ENCODE measurements at regions not wholly inside any gene's neighbourhood (a gene's known extent, or its start where the extent isn't known, plus 50 kb on each side); places are given as distances from the start of the nearest gene placed in this dataset.
"Not testable (repeated sequence)": the region's sequence is repeated elsewhere in the genome, so short reads cannot be mapped to it uniquely, and the experiment has no call there.

DNA sequence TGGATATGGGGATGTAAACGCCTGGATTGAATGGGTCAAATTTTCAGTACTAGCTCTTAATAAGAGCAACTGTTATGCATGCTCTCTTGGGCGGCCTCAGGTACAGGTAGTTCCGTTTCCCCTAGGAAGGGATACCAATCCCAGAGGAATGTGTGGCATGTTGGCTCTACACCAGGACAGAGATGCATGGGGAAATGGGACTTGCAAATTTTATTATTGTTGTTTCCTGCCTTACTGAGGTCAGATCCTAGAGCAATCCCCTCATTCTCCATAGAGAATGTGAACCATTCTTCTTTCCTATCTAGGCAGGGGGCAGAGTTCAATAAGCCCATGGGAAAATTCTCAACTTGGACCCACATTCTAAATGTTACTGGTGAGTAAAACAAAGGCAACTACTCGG lies 361.8 kb upstream of the FGF16 start:
- TF ChIP-seq, protein P1, sequence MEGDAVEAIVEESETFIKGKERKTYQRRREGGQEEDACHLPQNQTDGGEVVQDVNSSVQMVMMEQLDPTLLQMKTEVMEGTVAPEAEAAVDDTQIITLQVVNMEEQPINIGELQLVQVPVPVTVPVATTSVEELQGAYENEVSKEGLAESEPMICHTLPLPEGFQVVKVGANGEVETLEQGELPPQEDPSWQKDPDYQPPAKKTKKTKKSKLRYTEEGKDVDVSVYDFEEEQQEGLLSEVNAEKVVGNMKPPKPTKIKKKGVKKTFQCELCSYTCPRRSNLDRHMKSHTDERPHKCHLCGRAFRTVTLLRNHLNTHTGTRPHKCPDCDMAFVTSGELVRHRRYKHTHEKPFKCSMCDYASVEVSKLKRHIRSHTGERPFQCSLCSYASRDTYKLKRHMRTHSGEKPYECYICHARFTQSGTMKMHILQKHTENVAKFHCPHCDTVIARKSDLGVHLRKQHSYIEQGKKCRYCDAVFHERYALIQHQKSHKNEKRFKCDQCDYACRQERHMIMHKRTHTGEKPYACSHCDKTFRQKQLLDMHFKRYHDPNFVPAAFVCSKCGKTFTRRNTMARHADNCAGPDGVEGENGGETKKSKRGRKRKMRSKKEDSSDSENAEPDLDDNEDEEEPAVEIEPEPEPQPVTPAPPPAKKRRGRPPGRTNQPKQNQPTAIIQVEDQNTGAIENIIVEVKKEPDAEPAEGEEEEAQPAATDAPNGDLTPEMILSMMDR (IDR thresholded peaks at IDR 0.05; ENCODE audit: low read depth, low read length, missing control alignments) = no peak
- no peak overlapping the region for H3K4me3 ChIP-seq (ENCODE audit: low read depth, low read length)
- no peak for DNase-seq (ENCODE audit: low read depth)

DNA sequence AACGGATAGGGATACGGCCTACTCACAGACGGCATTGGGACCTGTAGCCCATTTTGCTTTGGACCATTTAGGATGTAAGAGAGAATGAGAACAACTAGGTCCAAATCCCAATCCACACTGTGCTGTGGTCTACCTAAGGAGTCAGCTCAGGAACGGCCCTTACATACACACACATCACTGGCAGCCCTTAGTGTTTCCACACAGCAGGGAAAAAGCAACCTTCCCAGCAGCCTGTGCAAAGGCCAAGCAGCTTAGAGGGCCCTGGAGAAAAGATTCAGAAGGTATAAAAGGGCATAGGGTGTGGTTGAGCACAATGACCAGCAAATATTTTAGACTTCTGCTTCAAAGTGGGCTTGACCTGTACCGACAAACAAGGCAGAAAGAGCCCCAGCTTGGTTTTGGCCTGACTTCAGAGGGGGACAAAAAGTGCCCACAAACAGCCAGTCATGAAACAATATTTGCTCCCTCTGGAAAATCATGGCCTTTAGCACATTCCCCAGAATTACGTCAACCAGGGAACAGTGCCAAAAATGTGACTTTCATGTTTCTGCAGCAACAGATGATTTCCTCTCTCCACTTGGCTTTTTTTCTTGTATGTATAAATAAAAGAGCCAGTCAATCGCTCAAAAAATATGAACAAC lies 359.5 kb upstream of the FGF16 start:
- TF ChIP-seq, protein P1 (IDR thresholded peaks at IDR 0.05; ENCODE audit: low read depth, low read length, missing control alignments) = no peak
- no peak for DNase-seq (ENCODE audit: low read depth)
- H3K4me3 ChIP-seq (ENCODE audit: low read depth, low read length) = no peak overlapping the region

DNA sequence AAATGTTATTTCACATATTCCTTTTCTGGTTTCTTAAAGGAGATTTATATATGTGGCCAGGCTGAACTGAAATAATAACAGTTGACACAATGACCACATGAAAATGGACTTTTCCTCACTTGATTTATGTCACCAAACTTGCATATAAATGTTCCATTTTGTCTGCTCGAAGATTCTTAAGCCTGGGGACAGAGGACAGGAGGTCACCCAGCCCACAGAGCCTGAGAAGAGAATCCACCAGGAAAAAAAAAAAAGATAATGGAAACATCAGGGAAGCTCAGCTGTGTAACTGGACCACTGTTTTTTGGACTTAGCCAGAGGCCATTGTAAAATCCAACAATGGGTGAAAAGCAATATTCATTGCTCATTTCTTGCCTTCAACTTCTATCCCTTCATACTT lies 359.0 kb upstream of the FGF16 start:
- H3K4me3 ChIP-seq (ENCODE audit: low read depth, low read length) = no peak overlapping the region
- TF ChIP-seq, protein P1 (IDR thresholded peaks at IDR 0.05; ENCODE audit: low read depth, low read length, missing control alignments) = no peak
- DNase-seq (ENCODE audit: low read depth) = no peak

DNA sequence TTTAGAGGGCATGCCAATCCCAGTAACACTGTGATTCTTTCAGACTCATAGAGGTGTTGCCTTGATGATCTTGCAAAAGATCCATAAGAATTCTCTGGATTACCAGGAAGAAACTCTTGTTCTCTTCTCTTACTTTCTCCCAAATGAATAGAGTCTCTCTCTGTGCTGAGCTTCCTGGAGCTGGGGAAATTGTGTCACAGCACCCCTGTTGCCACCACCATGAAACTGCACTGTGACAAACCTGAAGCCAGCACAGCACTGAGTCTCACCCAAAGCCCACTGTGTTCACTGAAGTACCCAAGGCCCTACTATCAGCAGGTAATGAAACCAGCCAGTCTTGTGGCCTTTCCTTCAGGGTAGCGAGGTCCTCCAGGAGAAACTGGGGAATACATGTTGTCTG lies 332.7 kb upstream of the FGF16 start:
- TF ChIP-seq, protein P1 (IDR thresholded peaks at IDR 0.05; ENCODE audit: low read depth, low read length, missing control alignments) = no peak
- DNase-seq (ENCODE audit: low read depth) = no peak

DNA sequence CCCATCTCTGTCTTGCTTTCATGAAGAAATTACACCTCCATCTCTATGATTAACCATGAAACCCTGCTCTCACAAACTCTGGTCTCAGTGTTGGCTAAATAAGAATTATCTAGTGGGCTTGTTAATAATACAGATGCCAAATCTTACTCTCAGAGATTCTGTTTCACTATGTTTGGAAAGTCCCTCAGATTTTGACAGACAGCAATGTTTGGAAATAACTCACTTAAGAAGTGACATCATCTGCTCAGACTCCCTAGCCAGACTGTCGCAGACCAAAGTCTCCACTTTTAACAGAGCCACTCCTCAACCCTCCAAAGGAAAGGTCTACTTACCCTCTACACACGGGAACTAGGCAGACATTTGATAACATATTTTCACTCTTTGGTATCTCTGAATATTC lies 328.5 kb upstream of the FGF16 start:
- DNase-seq (ENCODE audit: low read depth) = no peak
- TF ChIP-seq, protein P1 (IDR thresholded peaks at IDR 0.05; ENCODE audit: low read depth, low read length, missing control alignments) = no peak
- no peak overlapping the region for H3K4me3 ChIP-seq (ENCODE audit: low read depth, low read length)

More for the DNA sequence above, 332.7 kb upstream of the FGF16 start:
- no peak overlapping the region for H3K4me3 ChIP-seq (ENCODE audit: low read depth, low read length)

DNA sequence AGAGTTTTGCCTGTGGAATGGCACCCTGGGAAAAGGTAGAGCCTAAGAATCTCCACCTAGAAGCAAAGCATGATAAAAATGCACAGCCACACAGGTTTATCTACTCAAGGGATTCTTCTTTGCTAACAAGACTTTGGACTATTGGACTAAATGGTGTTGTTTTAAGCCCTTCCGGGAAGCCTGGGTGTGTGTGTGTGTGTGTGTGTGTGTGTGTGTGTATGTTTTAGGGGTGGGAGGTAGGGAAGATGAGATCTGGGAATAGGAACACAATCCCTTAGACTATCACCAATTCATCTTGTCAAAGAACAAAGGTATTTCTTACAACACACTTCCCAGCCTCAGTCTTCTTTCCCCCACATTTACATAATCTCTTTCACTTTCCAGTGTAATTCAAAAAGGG lies 327.5 kb upstream of the FGF16 start:
- no peak overlapping the region for H3K4me3 ChIP-seq (ENCODE audit: low read depth, low read length)
- TF ChIP-seq, protein P1 (IDR thresholded peaks at IDR 0.05; ENCODE audit: low read depth, low read length, missing control alignments) = no peak
- DNase-seq (ENCODE audit: low read depth) = no peak

DNA sequence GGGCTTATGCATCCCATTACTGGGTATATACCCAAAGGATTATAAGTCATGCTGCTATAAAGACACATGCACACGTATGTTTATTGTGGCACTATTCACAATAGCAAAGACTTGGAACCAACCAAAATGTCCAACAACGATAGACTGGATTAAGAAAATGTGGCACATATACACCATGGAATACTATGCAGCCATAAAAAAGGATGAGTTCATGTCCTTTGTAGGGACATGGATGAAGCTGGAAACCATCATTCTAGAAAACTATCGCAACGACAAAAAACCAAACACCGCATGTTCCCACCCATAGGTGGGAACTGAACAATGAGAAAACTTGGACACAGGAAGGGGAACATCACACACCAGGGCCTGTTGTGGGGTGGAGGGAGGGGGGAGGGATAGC lies 323.3 kb upstream of the FGF16 start:
- not testable (repeated sequence) for H3K4me3 ChIP-seq (ENCODE audit: low read depth, low read length); DNase-seq (ENCODE audit: low read depth)

DNA sequence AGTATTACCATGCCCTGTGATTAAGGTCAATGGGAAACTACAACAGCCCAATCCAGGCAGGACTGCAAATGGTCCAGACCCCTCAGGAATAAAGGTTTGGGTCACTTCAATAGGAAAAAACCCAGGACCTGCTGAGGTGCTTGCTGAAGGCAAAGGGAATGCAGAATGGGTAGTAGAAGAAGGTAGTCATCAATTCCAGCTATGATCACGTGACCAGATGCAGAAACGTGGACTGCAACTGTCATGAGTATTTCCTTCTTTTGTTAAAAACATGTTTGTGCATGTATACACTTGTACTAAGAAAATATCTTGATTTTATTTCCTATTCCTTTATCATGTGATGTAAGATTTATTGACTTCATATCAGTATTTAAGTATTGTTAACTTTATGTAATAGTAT lies 319.6 kb upstream of the FGF16 start:
- DNase-seq (ENCODE audit: low read depth); H3K4me3 ChIP-seq (ENCODE audit: low read depth, low read length): not testable (repeated sequence)
